ENCODE measurements at regions not wholly inside any gene's neighbourhood (a gene's known extent, or its start where the extent isn't known, plus 50 kb on each side); places are given as distances from the start of the nearest gene placed in this dataset.

- intact Hi-C loops (cut with micrococcal nuclease; ENCODE audit: unreplicated experiment), result no loop called here
- Histone ChIP-seq H2AFZ (no peak overlapping the region), H3K27ac (no peak overlapping the region), H3K4me3 (no peak overlapping the region), H3F3A (ENCODE audit: insufficient read depth, low read depth) (no peaks in the 10 kb centered on the region), H3K4me1 (replicated peaks; ENCODE audit: insufficient read depth) (peaks cover 4% of the 10 kb centered on the region; the same call in 1 of the 2 replicates), H3K9me3 (ENCODE audit: insufficient read depth, low read depth) (no peaks in the 10 kb centered on the region), H4K20me1 (ENCODE audit: insufficient read depth) (no peaks in the 10 kb centered on the region), H3K9me2 (ENCODE audit: insufficient read depth) (no peaks in the 10 kb centered on the region), H3K79me2 (ENCODE audit: low read depth) (no peaks in the 10 kb centered on the region), H3K4me2 (no peak overlapping the region), H3K36me3 (ENCODE audit: low read depth) (no peaks in the 10 kb centered on the region), H3K27me3 (ENCODE audit: insufficient read depth, low read depth) (no peaks in the 10 kb centered on the region)
- ChIA-PET POLR2A (ENCODE audit: unreplicated experiment) (no interaction called here), CTCF (interaction anchor here (1.0 kb wide), 1 partner anchor 297 kb away, joined by 5 read pairs; the partner anchor contains the start of gene UBE2E3)
- DNase-seq, result no peak
- no TSS peak for BruUV-seq (replicated peaks)
- TF ChIP-seq EZH2 (IDR thresholded peaks at IDR 0.05; ENCODE audit: low read depth) (no peak), CTCF (conservative IDR thresholded peaks at IDR 0.05) (no peak)
These were observed 297.5 kb upstream of the UBE2E3 start for GRCh38 chr2:180682871-180683270.

GRCh38 chr2:180679693-180680092 lies 300.7 kb upstream of the UBE2E3 start:
- H3K27ac ChIP-seq, result no peak overlapping the region
- H3K36me3 ChIP-seq (ENCODE audit: low read depth), result no peaks in the 10 kb centered on the region
- H3K4me3 ChIP-seq, result no peak overlapping the region
- no peak overlapping the region for H2AFZ ChIP-seq
- H4K20me1 ChIP-seq (ENCODE audit: insufficient read depth), result no peaks in the 10 kb centered on the region
- no peaks in the 10 kb centered on the region; the same call in 1 of the 2 replicates for H3K9me3 ChIP-seq (ENCODE audit: insufficient read depth, low read depth)
- ChIA-PET CTCF (no interaction called here), POLR2A (ENCODE audit: unreplicated experiment) (interaction anchor here (0.6 kb wide), 1 partner anchor 19 kb away, joined by 4 read pairs; no protein-coding TSS in a partner anchor)
- no peaks in the 10 kb centered on the region for H3K79me2 ChIP-seq (ENCODE audit: low read depth)
- no TSS peak for BruUV-seq (replicated peaks)
- no peaks in the 10 kb centered on the region for H3F3A ChIP-seq (ENCODE audit: insufficient read depth, low read depth)
- H3K27me3 ChIP-seq (ENCODE audit: insufficient read depth, low read depth), result no peaks in the 10 kb centered on the region
- peaks cover 34% of the 10 kb centered on the region for H3K4me1 ChIP-seq (replicated peaks; ENCODE audit: insufficient read depth)
- intact Hi-C loops (cut with micrococcal nuclease; ENCODE audit: unreplicated experiment), result no loop called here
- no peak overlapping the region for H3K4me2 ChIP-seq
- no peak for DNase-seq
- 0 out of 2 replicates have a peak, but pooled peaks cover 3% of the 10 kb centered on the region for H3K9me2 ChIP-seq (ENCODE audit: insufficient read depth)
- no peak for TF ChIP-seq CTCF (conservative IDR thresholded peaks at IDR 0.05)
- TF ChIP-seq EZH2 (IDR thresholded peaks at IDR 0.05; ENCODE audit: low read depth), result no peak

- Histone ChIP-seq H3K9me3 (ENCODE audit: insufficient read depth, low read depth) (no peaks in the 10 kb centered on the region; the same call in 1 of the 2 replicates), H4K20me1 (ENCODE audit: insufficient read depth) (no peaks in the 10 kb centered on the region), H3K27ac (no peak overlapping the region), H3K4me2 (no peak overlapping the region), H3K4me1 (replicated peaks; ENCODE audit: insufficient read depth) (peaks cover 37% of the 10 kb centered on the region), H3F3A (ENCODE audit: insufficient read depth, low read depth) (no peaks in the 10 kb centered on the region), H3K4me3 (no peak overlapping the region), H3K36me3 (ENCODE audit: low read depth) (no peaks in the 10 kb centered on the region), H3K27me3 (ENCODE audit: insufficient read depth, low read depth) (no peaks in the 10 kb centered on the region), H2AFZ (no peak overlapping the region), H3K79me2 (ENCODE audit: low read depth) (no peaks in the 10 kb centered on the region), H3K9me2 (ENCODE audit: insufficient read depth) (0 out of 2 replicates have a peak, but pooled peaks cover 3% of the 10 kb centered on the region)
- ChIA-PET CTCF (no interaction called here), POLR2A (ENCODE audit: unreplicated experiment) (no interaction called here)
- intact Hi-C loops (cut with micrococcal nuclease; ENCODE audit: unreplicated experiment), result no loop called here
- no TSS peak for BruUV-seq (replicated peaks)
- DNase-seq, result no peak
- TF ChIP-seq CTCF (conservative IDR thresholded peaks at IDR 0.05), result no peak
- TF ChIP-seq EZH2 (IDR thresholded peaks at IDR 0.05; ENCODE audit: low read depth), result no peak
These were observed 301.8 kb upstream of the UBE2E3 start for GRCh38 chr2:180678625-180678972.
